IMR-90 (cell line): ENCODE measurements at regions not wholly inside any gene's neighbourhood (a gene's known extent, or its start where the extent isn't known, plus 50 kb on each side); places are given as distances from the start of the nearest gene placed in this dataset.

Source experiments
- POLR2A ChIP-seq: IDR thresholded peaks from 2 replicates; pipeline ENCODE4 v1.6.1; 2012; ENCODE audit warnings: mild to moderate bottlenecking, low read depth, low read length
- RFX5 ChIP-seq: IDR thresholded peaks from 2 replicates; pipeline ENCODE4 v1.8.0; 2012; ENCODE audit warnings: low read depth, mild to moderate bottlenecking, low read length, moderate library complexity

GRCh38 chr2:190787743-190788235, 92.8 kb upstream of the GLS start:
- TF ChIP-seq RFX5 (no peak), POLR2A (no peak)
